Panc1 (cell line): ENCODE measurements at regions not wholly inside any gene's neighbourhood (a gene's known extent, or its start where the extent isn't known, plus 50 kb on each side); places are given as distances from the start of the nearest gene placed in this dataset.
"Not testable (repeated sequence)": the region's sequence is repeated elsewhere in the genome, so short reads cannot be mapped to it uniquely, and the experiment has no call there.

Experiments used
- POLR2AphosphoS5 ChIP-seq: IDR thresholded peaks from 2 replicates; pipeline ENCODE4 v1.6.1; 2012; ENCODE audit warnings: mild to moderate bottlenecking, low read depth, low read length, moderate library complexity
- TF ChIP-seq, protein P1 (sequence below): fragments of 450-650 bp; IDR thresholded peaks from 2 replicates; pipeline ENCODE4 v1.5.1; 2017; ENCODE audit warnings: mild to moderate bottlenecking

DNA sequence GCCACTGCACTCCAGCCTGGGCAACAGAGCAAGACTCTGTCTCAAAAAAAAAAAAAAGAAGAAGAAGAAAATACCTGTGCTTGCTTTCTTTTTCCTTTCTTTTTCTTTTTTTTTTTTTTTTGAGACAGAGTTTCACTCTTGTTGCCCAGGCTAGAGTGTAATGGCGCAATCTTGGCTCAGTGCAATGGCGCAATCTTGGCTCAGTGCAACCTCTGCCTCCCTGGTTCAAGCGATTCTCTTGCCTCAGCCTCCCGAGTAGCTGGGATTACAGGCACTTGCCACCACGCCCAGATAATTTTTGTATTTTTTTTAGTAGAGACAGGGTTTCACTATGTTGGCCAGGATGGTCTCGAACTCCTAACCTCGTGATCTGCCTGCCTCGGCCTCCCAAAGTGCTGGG lies 56.8 kb upstream of the PTMA start:
- TF ChIP-seq, protein P1, sequence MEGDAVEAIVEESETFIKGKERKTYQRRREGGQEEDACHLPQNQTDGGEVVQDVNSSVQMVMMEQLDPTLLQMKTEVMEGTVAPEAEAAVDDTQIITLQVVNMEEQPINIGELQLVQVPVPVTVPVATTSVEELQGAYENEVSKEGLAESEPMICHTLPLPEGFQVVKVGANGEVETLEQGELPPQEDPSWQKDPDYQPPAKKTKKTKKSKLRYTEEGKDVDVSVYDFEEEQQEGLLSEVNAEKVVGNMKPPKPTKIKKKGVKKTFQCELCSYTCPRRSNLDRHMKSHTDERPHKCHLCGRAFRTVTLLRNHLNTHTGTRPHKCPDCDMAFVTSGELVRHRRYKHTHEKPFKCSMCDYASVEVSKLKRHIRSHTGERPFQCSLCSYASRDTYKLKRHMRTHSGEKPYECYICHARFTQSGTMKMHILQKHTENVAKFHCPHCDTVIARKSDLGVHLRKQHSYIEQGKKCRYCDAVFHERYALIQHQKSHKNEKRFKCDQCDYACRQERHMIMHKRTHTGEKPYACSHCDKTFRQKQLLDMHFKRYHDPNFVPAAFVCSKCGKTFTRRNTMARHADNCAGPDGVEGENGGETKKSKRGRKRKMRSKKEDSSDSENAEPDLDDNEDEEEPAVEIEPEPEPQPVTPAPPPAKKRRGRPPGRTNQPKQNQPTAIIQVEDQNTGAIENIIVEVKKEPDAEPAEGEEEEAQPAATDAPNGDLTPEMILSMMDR: not testable (repeated sequence)
- TF ChIP-seq POLR2AphosphoS5: not testable (repeated sequence)
